Suprapubic skin (tissue), 4 donors: ENCODE measurements at regions not wholly inside any gene's neighbourhood (a gene's known extent, or its start where the extent isn't known, plus 50 kb on each side); places are given as distances from the start of the nearest gene placed in this dataset.

Experiments used
- POLR2A ChIP-seq, 2 donors: fragments of 450-650 bp; IDR thresholded peaks; one replicate each; pipeline ENCODE4 v1.6.1; 2017; ENCODE audit warnings: antibody characterized with exemption in 2 of 2, mild to moderate bottlenecking in 2 of 2, moderate library complexity in 2 of 2
- POLR2AphosphoS5 ChIP-seq, 3 donors: sonication (generic); formaldehyde crosslinking; IDR thresholded peaks; one replicate each; pipeline ENCODE4 v1.6.1; 2017; ENCODE audit warnings: antibody characterized with exemption in 3 of 3
- TF ChIP-seq, protein P1 (sequence below), 2 donors: fragments of 200-600 bp in 1 of 2; fragments of 450-650 bp in 1 of 2; sonication (generic) in 1 of 2; IDR thresholded peaks; one replicate each; pipeline ENCODE4 v1.5.1; 2016 to 2019; ENCODE audit warnings: antibody characterized with exemption in 2 of 2, mild to moderate bottlenecking in 1 of 2, moderate library complexity in 1 of 2

DNA sequence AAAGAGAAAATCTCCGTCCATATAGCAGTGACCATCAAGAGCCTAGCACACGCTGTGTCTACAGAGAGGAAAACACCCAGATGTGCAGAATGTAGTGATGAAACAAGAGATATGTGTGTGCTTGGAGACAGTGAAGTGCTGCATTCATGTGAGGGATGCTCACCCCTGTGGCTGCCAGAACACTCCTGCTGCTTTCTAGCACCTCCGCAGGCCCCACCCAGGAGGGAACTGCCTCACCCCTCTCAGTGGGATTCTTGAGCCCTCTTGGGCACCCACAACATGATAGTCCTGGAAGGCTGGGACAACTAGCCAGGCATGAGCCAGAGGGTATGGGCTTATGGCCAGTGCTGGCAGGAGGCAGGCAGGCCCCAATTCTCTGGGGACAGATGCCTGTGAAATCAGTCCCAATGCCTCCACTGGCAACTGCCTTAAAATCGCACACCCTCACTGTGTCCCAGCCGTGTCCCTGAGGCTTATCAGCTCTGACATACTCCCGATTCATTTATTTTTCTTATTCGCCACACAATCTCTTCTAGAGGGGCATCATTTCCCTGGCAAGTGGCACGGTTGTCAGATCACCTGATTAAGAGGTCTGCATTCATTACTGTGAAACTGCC is 73.2 kb upstream of the FSTL4 start:
- TF ChIP-seq, protein P1, sequence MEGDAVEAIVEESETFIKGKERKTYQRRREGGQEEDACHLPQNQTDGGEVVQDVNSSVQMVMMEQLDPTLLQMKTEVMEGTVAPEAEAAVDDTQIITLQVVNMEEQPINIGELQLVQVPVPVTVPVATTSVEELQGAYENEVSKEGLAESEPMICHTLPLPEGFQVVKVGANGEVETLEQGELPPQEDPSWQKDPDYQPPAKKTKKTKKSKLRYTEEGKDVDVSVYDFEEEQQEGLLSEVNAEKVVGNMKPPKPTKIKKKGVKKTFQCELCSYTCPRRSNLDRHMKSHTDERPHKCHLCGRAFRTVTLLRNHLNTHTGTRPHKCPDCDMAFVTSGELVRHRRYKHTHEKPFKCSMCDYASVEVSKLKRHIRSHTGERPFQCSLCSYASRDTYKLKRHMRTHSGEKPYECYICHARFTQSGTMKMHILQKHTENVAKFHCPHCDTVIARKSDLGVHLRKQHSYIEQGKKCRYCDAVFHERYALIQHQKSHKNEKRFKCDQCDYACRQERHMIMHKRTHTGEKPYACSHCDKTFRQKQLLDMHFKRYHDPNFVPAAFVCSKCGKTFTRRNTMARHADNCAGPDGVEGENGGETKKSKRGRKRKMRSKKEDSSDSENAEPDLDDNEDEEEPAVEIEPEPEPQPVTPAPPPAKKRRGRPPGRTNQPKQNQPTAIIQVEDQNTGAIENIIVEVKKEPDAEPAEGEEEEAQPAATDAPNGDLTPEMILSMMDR (IDR thresholded peaks at IDR 0.05): no peak
- TF ChIP-seq POLR2AphosphoS5 (IDR thresholded peaks at IDR 0.05) (no peak), POLR2A (IDR thresholded peaks at IDR 0.05) (no peak)
